Upper lobe of right lung (tissue), 1 donor: ENCODE measurements at regions not wholly inside any gene's neighbourhood (a gene's known extent, or its start where the extent isn't known, plus 50 kb on each side); places are given as distances from the start of the nearest gene placed in this dataset.

ENCODE experiments used
- ATAC-seq: fragments of 200-7000 bp; cut with Tn5 transposase; one replicate; pipeline ENCODE4 v1.9.1; 2020; ENCODE audit warnings: mild to moderate bottlenecking, moderate library complexity
- DNase-seq: peaks from one replicate; pipeline ENCODE4 v3.0.0-alpha.2; 2020
- H3K27ac ChIP-seq: fragments of 200-600 bp; one replicate; pipeline ENCODE4 v1.8.0; 2022
- H3K27me3 ChIP-seq: fragments of 200-600 bp; one replicate; pipeline ENCODE4 v1.8.0; 2022; ENCODE audit warnings: mild to moderate bottlenecking
- H3K36me3 ChIP-seq: fragments of 200-600 bp; one replicate; pipeline ENCODE4 v1.8.0; 2022
- H3K4me1 ChIP-seq: fragments of 200-600 bp; one replicate; pipeline ENCODE4 v1.8.0; 2022
- H3K4me3 ChIP-seq: fragments of 200-600 bp; one replicate; pipeline ENCODE4 v1.8.0; 2022; ENCODE audit warnings: mild to moderate bottlenecking
- H3K9me3 ChIP-seq: fragments of 200-600 bp; one replicate; pipeline ENCODE4 v1.8.0; 2022
- intact Hi-C: fragments of 100-400 bp; cut with DNase I; formaldehyde crosslinking; loops from one replicate; pipeline ENCODE4 v1.11.0; 2022
- TF ChIP-seq, protein P1 (sequence below): fragments of 200-600 bp; IDR thresholded peaks from one replicate; pipeline ENCODE4 v1.8.0; 2022; ENCODE audit warnings: antibody characterized with exemption
- donor health status: DM: no; HTN: yes; CAD: no; lungs with severe emphysema.

DNA sequence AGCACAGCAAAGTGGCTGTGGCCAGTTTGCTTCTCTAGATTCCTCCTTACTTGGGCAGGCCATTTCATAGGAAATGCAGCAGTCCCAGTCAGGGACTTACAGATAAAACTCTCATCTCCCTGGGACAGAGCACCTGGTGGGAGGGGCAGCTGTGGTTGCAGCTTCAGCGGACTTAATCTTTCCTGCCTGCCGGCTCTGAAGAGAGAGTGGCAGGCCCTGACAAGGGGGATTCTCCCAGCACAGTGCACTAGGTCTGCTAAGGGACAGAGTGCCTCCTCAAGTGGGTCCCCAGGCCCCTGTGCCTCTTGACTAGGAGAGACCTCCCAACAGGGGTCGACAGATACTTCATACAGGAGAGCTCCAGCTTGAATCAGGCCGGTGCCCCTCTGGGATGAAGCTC lies 1649.1 kb downstream of the LRRC4C start:
- peaks cover 6% of the 10 kb centered on the region for H3K9me3 ChIP-seq
- H3K36me3 ChIP-seq: no peaks in the 10 kb centered on the region
- H3K27ac ChIP-seq: no peak overlapping the region
- TF ChIP-seq, protein P1, sequence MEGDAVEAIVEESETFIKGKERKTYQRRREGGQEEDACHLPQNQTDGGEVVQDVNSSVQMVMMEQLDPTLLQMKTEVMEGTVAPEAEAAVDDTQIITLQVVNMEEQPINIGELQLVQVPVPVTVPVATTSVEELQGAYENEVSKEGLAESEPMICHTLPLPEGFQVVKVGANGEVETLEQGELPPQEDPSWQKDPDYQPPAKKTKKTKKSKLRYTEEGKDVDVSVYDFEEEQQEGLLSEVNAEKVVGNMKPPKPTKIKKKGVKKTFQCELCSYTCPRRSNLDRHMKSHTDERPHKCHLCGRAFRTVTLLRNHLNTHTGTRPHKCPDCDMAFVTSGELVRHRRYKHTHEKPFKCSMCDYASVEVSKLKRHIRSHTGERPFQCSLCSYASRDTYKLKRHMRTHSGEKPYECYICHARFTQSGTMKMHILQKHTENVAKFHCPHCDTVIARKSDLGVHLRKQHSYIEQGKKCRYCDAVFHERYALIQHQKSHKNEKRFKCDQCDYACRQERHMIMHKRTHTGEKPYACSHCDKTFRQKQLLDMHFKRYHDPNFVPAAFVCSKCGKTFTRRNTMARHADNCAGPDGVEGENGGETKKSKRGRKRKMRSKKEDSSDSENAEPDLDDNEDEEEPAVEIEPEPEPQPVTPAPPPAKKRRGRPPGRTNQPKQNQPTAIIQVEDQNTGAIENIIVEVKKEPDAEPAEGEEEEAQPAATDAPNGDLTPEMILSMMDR: no peak
- H3K4me1 ChIP-seq: no peaks in the 10 kb centered on the region
- no peak for ATAC-seq
- H3K27me3 ChIP-seq: no peaks in the 10 kb centered on the region
- DNase-seq: no peak
- H3K4me3 ChIP-seq: no peak overlapping the region
- intact Hi-C loops: no loop called here

DNA sequence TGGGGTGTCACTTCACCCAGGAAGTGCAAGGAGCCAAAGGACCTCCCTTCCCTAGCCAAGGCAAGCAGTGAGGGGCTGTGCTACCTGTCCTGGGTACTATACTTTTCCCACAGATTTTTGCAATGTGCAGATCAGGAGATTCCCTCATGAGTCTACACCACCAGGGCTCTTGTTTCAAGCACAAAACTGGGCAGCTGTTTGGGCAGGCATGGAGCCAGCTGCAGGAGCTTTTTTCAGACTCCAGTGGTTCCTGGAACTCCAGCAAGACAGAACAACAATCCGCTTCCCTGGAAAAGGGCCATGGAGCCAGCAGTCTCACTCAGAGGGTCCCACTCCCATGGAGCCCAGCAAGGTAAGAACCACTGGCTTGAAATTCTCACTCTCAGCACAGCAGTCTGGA lies 1649.6 kb downstream of the LRRC4C start:
- ATAC-seq (no peak), DNase-seq (no peak)
- Histone ChIP-seq H3K27me3 (no peaks in the 10 kb centered on the region), H3K4me3 (no peak overlapping the region), H3K27ac (no peak overlapping the region), H3K36me3 (no peaks in the 10 kb centered on the region), H3K4me1 (no peaks in the 10 kb centered on the region), H3K9me3 (peaks cover 6% of the 10 kb centered on the region)
- TF ChIP-seq, protein P1: no peak
- intact Hi-C loops: no loop called here

DNA sequence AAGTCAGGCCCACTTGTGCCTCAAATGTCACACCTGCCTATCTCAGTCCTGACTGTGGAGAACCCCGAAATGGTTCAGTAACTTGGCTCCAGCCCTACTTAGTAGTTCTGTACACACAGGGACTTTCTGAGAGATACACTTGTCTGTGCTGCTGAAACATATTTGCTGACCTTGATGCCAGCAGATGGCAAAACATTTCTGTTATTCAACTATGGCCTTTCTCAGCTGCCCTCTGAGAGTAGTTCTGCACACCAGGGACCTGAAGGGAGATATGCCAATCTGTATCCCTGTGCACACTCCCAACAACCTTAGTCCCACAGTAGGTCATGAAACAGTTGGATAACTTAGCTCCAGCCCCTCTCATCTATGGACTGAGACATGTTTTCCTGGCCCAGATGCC lies 1651.5 kb downstream of the LRRC4C start:
- Histone ChIP-seq H3K4me3 (no peak overlapping the region), H3K36me3 (no peaks in the 10 kb centered on the region), H3K9me3 (peaks cover 5% of the 10 kb centered on the region), H3K27me3 (no peaks in the 10 kb centered on the region), H3K4me1 (no peaks in the 10 kb centered on the region), H3K27ac (no peak overlapping the region)
- intact Hi-C loops: no loop called here
- TF ChIP-seq, protein P1: no peak
- DNase-seq: no peak
- ATAC-seq: no peak

DNA sequence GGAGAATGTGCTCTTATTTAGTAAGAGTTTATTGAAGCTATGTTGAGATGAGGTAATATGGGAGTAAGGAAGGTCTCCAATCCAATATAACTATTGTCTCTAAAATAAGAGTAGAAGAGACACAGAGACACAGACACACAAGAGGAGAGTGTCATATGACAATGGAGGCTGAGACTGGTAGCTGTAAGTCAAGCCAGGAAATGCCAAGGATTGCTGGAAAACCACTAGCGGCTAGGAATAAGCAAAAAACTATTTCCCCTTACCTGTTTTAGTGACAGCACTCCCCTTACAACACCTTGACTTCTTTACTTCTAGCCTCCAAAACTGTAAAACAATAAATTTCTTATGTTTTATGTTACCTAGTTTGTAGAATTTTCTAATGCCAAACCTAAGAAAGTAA lies 1652.8 kb downstream of the LRRC4C start:
- no peak for DNase-seq
- no peaks in the 10 kb centered on the region for H3K4me1 ChIP-seq
- H3K27me3 ChIP-seq: no peaks in the 10 kb centered on the region
- no peak overlapping the region for H3K27ac ChIP-seq
- H3K4me3 ChIP-seq: no peak overlapping the region
- intact Hi-C loops: no loop called here
- ATAC-seq: no peak
- no peaks in the 10 kb centered on the region for H3K36me3 ChIP-seq
- TF ChIP-seq, protein P1: no peak
- H3K9me3 ChIP-seq: no peaks in the 10 kb centered on the region

DNA sequence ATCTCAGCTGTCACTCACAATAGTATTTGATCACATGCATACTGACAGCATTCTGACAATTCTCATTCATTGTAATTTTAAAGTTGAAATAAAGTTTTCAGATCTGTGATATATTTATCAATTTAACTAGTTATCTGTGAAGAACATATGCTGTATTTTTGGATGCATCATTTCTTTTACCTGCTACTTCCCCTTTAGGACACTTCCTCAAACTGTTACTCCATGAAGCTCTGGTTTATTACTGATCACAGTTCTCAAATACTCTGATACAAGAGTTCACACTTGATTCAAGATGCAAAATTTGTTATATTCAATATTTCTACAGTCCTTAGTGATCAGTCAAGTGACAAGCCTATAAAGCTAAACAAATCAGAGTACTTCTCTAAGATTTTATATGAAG lies 1655.2 kb downstream of the LRRC4C start:
- TF ChIP-seq, protein P1: no peak
- Histone ChIP-seq H3K27me3 (no peaks in the 10 kb centered on the region), H3K4me1 (no peaks in the 10 kb centered on the region), H3K36me3 (no peaks in the 10 kb centered on the region), H3K4me3 (no peak overlapping the region), H3K9me3 (no peaks in the 10 kb centered on the region), H3K27ac (no peak overlapping the region)
- ATAC-seq: no peak
- intact Hi-C loops: no loop called here
- no peak for DNase-seq

DNA sequence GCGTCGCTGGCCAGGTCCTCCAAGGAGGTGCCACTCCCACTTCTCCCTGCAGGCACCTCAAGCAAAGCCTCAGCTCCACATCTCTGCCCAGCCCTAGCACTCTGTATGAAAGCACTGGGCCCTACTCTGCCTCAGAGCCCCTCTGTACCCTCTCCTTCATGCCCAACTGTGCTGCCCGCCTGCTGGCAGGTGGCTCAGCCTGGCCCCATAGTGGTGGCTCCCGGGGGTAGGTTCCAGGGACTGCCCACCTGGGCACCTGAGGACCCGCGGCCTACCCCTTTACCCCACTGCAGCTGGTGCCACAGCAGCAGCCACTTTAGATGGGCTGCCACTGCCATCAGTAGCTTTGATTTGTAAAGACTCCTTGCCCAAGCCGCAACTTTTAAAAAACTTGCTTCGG lies 1672.8 kb downstream of the LRRC4C start:
- TF ChIP-seq, protein P1: no peak
- no peak overlapping the region for H3K27ac ChIP-seq
- intact Hi-C loops: no loop called here
- H3K4me3 ChIP-seq: no peak overlapping the region
- H3K27me3 ChIP-seq: no peaks in the 10 kb centered on the region
- peak; percentile 35 for ATAC-seq
- no peak for DNase-seq
- H3K4me1 ChIP-seq: no peaks in the 10 kb centered on the region
- no peaks in the 10 kb centered on the region for H3K36me3 ChIP-seq
- H3K9me3 ChIP-seq: no peaks in the 10 kb centered on the region
